Hematopoietic multipotent progenitor cell treated with erythropoietin and hydrocortisone succinate and interleukin-3 and kit ligand, for 6 days (in vitro differentiated cells): ENCODE measurements at regions not wholly inside any gene's neighbourhood (a gene's known extent, or its start where the extent isn't known, plus 50 kb on each side); places are given as distances from the start of the nearest gene placed in this dataset.

Experiments used
- DNase-seq: peaks from one replicate; pipeline ENCODE4 v3.0.0-alpha.2; 2015

DNA sequence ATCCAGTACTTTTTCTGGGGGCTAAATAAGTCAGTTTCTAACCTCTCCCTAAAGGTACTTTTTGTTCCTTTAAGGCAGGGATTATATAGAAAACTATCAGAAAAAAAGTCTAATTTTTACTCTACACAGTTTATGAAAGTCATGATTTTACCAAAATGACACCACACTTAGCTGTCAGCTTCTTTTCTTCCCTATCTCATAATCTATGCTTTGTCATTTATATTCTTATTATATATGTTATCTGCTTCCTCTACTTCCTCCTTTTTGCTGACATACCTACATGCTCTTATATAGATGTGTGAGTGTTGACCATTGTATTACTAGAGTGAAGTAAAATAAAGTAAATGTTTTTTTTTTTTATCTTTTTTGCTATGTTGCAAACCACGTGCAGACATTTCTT lies 203.9 kb upstream of the CHRM2 start:
- peak; percentile 23 for DNase-seq

DNA sequence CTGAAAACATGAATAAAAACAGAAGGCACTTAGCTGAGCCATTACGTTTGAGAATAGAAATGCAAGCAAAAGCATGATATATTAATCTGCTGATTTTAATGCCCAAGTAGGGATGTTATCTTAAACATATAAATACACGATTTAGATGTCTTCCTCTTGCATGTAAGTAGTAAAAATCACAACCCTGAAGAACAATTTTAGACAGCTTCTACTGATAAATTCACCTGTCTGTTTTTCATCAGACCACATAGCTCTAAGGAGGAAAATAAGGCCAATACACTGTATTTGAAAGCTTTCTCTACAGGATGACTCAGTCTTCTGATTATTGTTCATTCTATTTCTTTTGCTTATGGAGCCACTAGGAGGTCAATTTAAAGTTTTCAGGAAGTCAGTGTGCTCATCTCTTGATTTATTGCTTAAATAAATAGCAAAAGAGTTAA lies 210.9 kb upstream of the CHRM2 start:
- no peak for DNase-seq

DNA sequence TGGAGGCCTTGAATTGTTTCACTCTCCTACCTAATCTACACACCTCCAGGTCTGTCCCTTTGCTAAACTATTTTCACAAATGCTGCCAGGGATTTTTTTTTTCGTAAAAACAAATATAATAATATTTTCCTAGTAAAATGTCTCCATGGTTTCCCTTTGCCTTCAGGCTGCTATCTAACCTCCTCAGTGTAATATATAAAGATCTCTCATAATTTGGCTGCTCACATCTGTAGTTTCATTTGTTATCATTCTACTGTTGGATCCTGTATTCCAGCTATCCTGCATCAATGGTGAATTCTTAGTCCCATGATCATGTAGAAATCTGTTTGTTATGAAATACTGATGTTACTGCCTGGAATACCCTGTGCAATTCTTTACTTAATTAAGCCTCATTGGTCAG lies 211.9 kb upstream of the CHRM2 start:
- DNase-seq, result no peak

DNA sequence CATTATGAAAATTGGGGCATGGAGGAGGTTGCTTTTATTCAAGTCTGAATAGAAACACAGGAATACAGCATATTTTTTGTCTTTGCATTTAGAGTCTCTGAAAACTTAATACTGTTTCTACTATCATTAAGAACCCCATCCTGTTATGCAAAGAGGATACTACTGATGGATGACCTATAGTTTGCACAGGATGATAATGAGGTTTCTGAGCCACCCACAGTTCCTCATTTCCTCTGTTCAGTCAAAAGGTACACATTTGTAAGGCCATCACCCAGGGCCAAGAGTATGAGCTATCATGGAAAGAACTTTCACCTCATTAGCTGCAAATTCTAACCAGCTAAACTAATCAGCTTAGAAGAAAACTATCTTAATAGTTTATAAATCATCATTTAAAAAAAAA lies 213.0 kb upstream of the CHRM2 start:
- no peak for DNase-seq

DNA sequence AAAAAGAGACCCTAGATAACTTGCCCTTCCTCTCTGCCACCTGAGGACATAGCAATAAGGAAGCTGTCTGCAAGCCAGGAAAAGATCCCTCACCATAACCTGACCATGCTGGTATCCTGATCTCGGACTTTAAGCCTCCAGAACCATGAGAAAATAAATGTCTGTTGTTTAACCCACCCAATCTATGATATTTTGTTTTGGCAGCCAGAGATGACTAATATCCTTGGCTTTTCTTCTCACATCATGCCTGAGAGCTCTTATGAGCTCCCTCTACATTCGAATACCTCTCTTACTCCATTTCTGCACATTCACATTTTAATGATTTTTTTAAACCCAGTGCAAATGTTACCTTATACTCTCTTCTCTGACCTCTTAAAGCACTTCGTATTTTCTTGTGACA lies 214.0 kb upstream of the CHRM2 start:
- no peak for DNase-seq

DNA sequence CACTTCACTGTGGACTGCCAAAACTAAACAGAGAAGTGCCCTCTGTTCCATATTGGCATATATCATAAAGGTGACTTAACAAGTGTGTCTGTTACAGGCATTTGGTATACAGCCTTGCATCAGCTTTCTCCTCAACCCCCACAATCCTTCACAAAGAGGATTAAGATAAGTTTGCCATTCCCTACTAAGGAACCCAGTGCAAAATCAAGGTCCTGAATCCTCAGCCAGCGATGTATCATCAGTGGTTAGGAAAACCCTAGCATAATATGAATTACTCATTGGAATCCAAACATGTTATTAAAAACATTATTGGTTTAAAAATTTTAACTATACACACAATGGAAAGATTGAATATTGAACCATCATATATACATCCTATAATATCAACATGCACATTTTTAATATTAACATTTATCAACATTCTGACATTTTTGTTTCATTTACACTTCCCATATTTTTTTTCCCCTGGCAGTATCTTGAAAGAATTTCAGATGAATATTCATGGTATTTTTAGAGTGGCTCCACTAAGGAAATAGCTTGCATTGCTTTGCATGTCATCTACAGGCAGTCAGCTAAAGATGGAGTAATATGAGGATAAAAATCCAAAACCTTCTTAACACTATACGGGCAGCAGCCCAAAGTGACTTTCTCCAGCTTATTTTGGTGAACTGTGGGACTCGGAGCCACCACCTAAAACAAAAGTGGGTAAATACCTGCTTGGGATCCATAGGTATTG lies 215.6 kb upstream of the CHRM2 start:
- DNase-seq, result no peak

DNA sequence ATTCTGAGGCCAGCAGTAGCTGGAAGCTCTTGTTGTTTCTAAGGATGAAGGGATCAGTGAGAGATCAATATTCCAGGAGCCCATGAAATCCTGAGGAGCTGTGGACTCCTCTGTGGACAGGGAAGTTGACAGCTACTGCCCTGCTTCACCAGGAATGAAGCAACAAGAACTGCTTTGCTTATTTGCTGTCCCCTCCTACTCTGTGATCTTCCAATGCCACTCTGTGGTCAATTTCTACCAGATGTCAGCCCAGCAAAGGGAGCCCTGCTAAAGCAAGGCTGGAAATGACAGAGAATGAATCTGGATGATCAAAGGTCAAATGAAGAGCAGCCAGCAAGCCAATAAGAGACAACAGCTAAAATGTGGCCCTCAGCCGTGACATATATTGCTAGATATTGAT lies 227.5 kb upstream of the CHRM2 start:
- DNase-seq, result no peak

DNA sequence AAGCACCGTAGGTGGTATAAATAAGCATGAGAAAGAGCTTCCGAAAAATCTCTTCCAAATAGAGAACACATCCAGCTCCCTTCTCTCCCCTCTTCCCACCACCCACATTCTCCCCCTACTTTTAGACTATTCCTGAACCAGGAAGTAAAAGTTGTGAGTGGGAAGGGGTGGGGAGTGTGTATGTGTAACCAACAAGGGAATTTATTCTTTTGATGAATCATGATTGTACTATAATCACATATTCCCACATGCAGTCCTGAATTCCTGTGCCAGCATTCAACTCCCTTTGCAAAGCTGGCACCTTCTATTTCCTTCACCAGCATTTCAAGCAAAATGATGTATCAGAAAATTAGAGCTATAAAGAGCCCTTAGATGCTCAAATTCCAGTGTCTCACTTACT lies 230.6 kb upstream of the CHRM2 start:
- no peak for DNase-seq

DNA sequence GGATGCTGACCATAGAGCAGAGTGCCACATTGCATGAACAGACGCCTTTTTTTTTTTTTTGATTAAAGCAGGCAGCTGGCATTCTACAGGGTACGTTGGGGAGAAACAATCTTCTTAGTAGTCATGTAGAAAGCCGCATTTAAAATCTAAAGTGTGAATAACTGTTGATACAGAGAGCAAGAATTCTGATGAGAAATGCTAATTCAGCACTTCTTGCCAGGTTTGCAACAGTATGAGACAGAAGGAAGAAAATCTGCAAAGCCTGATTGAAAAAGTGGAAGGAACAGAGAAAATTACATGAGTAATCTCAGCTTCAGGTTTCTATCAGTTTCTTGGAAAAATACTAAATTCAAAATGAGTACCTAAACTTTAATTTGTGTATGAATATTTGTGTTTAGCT lies 232.7 kb upstream of the CHRM2 start:
- no peak for DNase-seq

DNA sequence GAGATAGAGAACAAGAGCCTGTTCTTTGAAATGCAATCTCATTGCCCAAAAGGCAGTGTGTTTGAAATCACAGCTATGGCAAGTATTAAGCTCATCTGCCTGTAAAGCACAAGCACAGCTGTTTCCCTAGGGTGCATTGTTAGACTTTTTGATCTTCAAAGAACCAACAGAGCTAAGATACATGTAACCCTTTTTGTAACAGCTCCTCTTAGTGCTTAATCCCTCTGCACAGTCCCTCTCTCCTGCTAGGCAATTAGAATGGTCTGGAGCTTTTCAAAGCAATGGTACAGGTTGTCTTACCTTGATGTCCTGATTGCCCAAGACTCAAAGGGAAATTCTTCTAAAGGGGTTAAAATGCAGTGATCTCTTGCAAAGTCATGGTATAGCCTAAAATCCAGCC lies 249.6 kb upstream of the CHRM2 start:
- DNase-seq, result no peak

DNA sequence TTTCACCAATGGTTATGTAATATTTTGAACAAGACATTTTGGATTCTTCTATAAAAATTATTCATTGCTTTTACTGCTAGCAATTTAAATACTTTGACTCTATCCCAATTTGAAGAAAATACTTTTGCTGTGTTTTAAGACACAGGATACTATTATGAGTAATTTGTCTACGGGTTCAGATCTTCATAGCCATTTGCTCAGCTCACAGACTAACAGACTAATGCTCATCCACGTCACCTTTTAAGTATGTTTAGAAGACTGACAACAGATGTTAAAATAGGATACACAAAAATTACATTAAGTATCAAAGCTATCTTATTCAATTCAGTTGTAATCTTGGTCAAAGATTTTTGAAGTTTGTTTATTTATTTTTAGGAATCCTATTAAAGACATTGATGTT lies 251.3 kb upstream of the CHRM2 start:
- no peak for DNase-seq

DNA sequence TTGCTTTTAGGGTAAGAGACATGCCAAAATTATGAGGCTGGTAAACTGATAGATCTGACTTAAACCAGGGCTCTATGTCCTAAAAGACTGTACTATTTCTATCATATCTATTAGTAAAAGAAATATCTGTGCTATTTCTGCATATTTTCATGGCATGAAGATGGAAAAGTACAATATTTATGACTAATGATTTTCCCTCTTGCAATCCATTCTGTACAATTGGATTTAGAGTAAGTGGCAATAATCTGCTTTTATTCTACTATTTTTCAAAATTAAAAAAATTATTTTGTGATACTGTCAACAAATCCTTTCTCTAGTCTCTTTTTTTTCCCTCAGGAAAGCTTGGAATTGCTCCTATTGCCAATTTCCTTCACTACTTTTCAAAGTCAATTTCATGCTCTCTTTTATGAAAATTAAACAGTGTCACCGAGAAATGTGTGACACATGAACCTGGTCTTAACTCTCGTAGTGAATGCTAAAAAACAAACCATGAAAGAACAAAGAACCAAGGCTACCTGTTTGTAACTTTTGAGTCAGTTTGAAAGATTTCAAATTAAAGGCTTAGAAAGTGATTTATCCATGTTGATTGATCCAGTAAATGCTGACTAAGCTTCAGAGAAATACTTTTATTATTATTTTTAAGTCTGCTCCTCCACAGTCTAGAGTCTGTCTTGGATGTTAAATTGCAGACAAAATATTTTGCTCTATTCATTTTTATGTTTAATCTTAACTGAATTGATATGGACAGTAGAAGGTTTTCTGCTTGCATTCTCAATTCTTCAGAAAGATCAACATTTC lies 262.7 kb upstream of the CHRM2 start:
- no peak for DNase-seq

DNA sequence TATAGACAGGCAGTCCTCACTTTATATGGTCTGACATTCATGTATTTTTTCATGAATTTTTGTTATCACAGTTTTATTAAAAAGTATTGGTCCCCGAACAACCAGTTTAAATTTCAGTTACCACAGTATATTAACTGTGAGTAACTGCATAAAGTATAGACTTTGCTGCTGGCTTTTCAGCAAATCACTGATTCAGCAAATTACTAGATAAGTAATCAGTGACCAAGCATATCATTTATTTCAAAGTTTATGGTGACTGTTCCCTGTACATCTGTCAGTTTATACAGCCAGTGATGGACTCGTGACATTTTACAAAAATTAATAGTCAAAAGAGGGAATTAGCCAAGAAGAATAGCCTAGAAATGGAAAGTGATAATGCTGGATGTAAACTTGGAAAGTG lies 266.7 kb upstream of the CHRM2 start:
- no peak for DNase-seq

DNA sequence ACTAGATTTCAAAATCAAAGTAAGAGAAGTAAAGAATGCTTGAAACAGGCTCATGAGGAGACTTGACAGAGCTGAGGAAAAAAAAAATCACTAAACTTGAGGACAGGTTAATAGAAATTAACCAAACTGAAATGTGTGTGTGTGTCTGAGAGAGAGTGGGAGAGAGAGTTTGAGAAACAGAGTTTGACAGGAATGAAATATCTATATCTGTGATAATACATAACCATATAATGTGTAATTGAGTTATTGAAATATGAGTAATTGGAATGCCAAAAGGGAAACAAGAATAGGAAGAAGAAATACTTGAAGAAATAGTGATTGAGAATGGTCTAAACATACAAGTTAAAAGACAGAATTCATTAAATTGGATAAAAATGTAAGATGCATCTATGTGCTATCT lies 268.0 kb upstream of the CHRM2 start:
- DNase-seq, result no peak

DNA sequence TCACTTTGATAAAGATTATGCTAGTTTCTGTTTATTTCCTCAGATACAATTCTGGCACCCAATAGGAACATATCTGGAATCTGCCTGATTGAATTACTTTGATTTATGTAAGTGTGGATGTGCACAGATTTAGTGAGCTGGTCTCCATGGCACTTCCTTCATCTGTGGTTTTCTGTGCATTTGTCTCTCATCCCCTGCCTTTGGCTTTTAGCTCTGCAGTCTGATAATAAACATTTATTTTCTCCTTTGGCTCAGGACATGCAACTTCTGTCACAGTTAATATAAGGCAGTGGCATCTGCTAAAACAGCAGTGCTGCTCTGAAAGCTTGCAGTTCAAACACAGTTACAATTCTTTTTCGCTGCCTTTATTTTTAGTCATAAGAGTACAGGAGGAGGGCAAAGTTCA lies 273.7 kb upstream of the CHRM2 start:
- no peak for DNase-seq

DNA sequence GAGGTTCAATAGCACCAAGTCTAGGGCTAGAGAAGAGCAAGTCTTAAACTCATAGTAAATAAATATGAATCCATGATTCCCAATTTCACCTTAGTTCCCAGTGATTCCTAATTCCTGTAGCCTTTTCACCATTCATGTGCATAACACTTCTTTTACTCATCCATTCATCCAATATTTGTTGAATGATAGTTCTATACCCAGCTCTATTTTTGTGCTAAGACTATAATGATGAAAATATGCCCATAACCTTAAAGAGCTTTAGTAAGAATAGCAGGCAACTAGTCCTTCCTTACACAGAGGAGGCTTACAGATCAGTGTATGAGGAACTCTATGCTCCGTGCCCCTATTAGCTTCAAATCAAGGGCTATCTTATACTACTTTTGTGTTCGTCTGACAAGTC lies 280.2 kb upstream of the CHRM2 start:
- DNase-seq, result no peak

DNA sequence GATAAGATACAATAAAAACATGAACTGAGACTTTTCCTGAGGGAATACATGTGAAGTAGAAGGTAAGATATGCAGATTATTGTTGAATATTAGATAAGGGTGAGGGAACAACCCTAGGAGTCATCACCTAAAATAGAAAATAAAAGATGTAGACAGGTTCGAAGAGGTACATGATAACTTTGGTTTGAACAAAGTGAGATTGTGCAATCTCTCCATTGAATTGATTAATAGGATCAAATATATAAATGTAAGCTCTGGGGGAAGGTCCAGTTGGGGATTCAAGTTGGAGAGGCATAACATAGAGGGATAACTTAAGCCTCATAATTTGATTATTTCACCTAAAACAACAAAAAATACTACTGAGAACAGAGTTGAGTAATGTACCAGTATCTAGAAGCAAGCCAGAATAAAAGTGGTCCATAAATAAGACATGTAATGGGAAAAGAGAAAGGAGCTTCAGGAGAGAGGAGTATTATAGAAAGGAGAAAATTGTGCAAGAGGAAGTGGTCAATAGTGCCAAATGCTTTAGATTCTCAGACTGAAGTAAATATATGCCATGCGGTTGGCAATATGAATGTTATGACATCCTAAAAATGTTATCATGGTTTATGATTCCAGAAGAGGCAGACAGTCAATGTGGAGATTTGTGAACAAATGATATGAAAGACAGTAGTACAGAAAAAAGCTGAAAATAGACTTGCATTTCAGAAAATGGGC lies 282.3 kb upstream of the CHRM2 start:
- no peak for DNase-seq

DNA sequence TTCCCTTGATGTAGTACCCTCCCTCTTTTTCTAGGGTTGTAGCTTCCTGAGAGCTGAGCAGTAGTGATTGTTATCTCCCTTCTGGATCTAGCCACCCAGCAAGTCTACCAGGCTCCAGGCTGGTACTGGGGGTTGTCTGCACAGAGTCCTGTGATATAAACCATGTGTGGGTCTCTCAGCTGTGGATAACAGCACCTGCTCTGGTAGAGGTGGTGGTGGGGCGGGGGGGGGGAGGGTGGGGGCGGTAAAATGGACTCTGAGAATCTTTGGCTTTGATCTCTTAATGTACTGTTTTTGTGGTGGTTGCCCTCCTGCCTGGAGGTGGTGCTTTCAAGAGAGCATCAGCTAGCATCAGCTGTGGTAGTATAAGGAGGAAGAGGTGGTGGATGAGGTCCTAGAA lies 302.0 kb upstream of the CHRM2 start:
- no peak for DNase-seq

DNA sequence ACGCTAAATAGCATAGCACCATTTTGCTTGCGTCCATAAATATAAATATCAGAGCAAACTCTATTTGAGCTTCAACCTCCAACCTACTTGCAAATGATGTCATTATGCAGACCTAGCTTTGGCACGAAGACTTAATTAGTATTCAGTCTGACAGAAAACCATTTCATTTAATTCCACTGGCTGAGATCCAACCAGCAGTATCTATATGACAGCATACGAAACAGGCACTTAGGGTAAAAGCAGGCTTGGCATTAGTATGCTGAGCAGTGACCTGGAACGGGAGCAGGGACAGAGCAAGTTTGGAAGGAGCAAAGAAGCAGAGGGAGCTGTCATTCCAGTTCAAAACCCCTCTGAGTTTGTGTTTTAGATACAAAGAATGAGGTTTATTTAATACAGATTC lies 312.5 kb upstream of the CHRM2 start:
- DNase-seq, result no peak

DNA sequence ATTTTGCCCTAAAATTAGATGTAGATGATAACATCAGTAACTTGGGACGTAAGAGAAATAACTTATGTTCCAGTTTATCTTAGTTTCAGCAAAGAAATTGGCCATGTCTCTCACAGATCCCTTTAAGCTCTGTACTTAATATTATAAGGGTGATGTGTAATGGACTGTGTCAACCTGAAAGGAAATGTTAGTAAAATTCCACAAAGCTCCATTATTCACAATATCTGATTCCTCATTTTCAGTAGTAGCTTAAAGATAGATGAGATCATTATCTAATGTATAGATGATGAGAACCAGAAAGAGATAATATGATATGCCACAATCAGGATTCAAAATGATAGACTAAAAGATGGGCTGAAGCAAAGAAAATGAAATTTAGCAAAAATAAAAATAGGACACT lies 316.8 kb upstream of the CHRM2 start:
- DNase-seq, result no peak

DNA sequence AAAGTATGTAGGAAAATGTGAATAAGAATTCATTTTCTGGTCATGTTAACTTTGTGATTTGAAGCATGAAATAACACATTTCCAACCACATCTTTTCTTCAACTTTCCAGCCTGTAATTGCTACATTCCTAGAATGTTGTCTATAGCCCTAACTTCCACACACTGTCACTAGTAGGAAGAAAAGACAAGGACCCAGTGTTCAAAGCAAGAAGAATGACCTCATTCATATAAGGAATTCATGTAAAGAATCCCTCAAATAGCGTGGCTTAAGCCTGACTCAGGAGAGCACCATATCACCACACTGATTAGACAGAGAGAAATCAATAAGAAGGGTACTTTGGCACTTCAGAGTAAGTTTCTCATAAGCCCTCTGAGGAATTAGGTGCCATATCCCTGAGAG lies 318.7 kb upstream of the CHRM2 start:
- DNase-seq, result no peak

DNA sequence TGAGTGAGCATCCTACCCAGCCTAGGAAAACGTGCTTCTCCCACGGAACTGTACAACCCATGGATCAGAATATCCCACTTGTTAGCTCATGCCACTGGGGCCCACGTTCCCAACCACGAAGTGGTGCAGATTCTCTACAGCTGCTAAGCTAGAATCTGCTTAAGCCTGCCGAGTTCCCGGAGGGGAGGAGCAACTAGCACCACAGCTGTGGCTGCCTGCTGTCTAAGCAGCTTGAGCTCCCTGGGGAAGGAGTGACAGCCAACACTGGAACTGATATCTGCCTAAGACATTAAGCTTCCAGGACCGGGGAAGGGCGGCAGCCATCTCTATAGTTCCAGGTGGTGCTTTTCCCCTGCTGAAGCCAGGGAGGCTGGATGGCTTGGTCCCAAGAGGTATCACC lies 334.7 kb upstream of the CHRM2 start:
- no peak for DNase-seq

DNA sequence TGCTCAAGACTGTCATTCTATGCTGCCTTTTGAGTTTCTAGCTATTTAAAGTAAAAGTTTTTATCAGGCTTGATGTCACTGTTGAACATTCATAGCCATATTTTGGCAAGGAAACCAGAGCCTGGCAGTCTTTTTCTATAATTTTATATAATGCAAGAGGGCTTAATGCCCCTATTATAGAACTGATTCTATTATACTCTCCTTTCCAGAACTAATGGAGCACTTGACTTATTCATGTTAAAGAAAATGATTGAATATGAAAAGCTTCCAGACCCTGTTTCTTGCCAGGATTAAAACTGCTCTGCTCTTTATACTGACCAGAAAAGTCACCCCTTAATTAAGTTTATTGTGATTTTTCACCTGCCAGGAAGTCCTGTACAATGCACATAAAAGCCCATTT lies 337.6 kb upstream of the CHRM2 start:
- DNase-seq, result no peak

DNA sequence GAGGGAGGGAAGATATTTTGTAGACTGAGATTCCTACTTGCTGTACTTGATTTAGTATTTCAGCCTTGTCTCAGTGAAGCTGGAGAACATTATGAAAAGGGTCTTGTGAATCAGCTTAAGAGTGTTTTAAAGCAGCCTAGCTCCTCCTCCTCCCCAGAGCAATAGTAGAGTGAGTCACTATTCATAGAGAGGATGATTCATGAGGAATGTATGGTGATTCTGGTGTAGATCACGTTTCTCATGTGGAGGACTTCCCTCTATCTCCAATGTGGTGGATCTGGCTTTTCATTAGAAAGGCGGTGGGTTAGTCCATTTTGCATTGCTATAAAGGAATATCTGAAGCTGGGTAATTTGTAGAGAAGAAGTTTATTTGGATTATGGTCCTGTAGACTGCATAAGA lies 340.1 kb upstream of the CHRM2 start:
- no peak for DNase-seq
